ENCODE measurements at regions not wholly inside any gene's neighbourhood (a gene's known extent, or its start where the extent isn't known, plus 50 kb on each side); places are given as distances from the start of the nearest gene placed in this dataset.
A peak's percentile ranks its signal among the peaks of the same experiment; 100 is the strongest.

DNA sequence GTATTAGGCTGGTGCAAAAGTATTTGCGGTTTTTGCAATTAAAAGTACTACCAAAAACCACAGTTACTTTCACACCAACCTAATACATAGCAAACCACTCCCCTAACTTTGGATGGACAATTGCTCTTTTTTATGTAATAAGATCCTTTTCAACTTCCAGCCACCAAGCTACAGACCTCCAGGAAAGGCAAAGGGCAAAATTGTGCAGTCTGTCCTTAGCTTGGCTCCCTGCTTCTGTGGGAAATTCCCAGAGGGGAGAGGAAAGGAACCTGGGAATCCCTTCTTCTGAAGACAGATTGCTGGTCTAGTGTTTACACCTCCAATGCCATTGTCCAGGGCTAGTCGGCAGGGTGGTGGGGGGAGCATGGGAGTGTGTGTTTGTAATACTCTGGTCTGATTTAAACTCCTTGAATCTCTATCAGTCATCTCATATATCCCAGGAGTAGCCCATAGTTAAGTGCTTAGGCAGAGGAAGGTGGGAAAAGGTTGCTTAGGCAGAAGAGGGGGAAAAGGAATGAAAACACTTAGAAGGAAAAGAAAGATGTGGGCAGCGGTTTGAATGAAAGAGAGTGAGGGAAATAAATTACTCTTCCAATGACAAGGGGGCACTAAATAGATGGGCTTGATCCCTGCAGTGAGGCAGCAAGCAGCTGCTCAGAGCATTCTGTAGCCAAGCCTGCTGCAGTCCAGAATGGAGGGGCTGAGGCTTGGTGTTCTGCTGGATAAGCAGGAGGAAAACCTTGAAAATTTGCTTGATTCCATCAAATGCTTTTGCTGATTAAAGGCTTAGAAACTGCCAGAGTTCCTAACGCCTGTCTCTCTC, 86.9 kb upstream of the MAP1B start:
- H3K4me3 Mint-ChIP-seq: peak overlapping the region in 1 of 4 donors; percentile 20
- H3K27ac Mint-ChIP-seq: peak overlapping the region in 1 of 3 donors; percentile 46
- peaks cover 5% of the 10 kb centered on the region for H3K27me3 Mint-ChIP-seq
- peaks cover 0 to 6% (median 2%) of the 10 kb centered on the region in 3 donors for H3K9me3 Mint-ChIP-seq
- peaks cover 0 to 3% (median 0%) of the 10 kb centered on the region in 3 donors for H3K4me1 Mint-ChIP-seq
- H3K36me3 Mint-ChIP-seq: no peaks in the 10 kb centered on the region

DNA sequence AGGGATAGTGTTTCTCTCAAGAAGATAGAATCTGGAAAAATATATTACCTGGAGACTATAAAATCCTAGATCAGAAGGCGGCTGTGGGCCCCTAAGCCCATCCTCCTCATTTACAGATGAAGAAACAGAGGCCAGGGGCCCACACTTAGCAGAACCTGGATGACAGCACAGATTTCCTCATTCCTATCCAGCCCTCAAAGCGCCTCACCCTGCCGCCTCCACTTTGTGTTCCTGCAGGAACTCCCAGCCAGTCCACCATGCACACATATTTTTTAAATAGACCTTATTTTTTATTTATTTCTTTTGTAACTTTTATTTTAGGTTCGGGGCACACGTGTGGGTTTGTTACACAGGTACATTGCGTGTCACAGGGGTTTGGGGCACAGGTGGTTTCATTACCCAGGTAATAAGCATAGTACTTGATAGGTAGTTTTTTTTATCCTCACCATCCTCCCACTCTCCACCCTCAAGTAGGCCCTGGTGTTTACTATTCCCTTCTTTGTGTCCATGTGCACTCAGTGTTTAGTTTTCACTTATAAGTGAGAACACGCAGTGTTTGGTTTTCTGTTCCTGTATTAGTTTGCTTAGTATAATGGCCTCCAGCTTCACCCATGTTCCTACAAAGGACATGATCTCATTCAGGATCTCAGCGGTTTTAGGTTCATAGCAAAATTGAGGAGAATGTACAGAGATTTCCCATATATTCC, 85.5 kb upstream of the MAP1B start:
- H3K27ac Mint-ChIP-seq: no peak overlapping the region
- H3K36me3 Mint-ChIP-seq: no peaks in the 10 kb centered on the region
- peaks cover 5% of the 10 kb centered on the region for H3K27me3 Mint-ChIP-seq
- H3K9me3 Mint-ChIP-seq: peaks cover 0 to 6% (median 2%) of the 10 kb centered on the region in 3 donors
- H3K4me1 Mint-ChIP-seq: peaks cover 0 to 3% (median 0%) of the 10 kb centered on the region in 3 donors
- H3K4me3 Mint-ChIP-seq: no peak overlapping the region

DNA sequence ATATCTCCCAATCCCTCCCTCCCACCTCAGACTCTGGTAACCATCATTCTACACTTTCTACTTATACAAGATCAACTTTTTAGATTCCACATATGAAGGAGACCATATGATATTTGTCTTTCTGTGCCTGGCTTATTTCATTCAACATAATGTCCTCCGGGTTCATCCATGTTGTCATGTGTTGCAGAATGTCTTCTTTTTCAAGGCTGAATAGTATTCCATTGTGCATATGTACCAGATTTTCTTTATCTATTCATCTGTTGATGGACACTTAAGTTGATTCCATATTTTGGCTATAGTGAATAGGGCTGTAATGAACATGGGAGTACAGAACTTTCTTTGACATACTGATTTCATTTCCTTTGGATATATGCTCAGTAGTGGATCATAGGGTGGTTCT, 78.9 kb upstream of the MAP1B start:
- peaks cover 0 to 1% (median 0%) of the 10 kb centered on the region in 3 donors for H3K4me1 Mint-ChIP-seq
- no peak overlapping the region for H3K4me3 Mint-ChIP-seq
- H3K27me3 Mint-ChIP-seq: peaks cover 5% of the 10 kb centered on the region
- H3K27ac Mint-ChIP-seq: no peak overlapping the region
- peaks cover 3 to 12% (median 9%) of the 10 kb centered on the region in 3 donors for H3K9me3 Mint-ChIP-seq
- no peaks in the 10 kb centered on the region for H3K36me3 Mint-ChIP-seq

DNA sequence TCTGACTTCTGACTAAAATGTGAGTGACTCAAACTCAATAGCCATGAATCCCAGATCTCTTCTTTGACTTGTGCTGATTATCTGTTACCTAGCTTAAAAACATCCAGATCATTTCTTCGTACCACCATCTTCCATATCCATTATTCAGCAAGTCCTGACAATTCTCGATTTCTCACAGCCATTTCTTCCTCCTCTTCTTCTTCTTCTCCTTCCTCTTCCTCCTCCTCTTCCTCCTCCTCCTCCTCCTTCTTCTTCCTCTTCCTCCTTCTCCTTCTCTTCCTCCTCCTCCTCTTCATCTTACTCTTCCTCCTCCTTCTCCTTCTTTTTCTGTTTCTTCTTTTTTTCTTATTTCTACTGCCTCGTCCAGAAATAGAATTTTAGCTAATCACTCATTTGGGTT, 77.0 kb upstream of the MAP1B start:
- H3K9me3 Mint-ChIP-seq: peaks cover 3 to 7% (median 6%) of the 10 kb centered on the region in 3 donors
- no peak overlapping the region for H3K4me3 Mint-ChIP-seq
- peaks cover 0 to 1% (median 0%) of the 10 kb centered on the region in 3 donors for H3K4me1 Mint-ChIP-seq
- H3K27ac Mint-ChIP-seq: no peak overlapping the region
- H3K36me3 Mint-ChIP-seq: no peaks in the 10 kb centered on the region
- H3K27me3 Mint-ChIP-seq: peaks cover 5% of the 10 kb centered on the region

DNA sequence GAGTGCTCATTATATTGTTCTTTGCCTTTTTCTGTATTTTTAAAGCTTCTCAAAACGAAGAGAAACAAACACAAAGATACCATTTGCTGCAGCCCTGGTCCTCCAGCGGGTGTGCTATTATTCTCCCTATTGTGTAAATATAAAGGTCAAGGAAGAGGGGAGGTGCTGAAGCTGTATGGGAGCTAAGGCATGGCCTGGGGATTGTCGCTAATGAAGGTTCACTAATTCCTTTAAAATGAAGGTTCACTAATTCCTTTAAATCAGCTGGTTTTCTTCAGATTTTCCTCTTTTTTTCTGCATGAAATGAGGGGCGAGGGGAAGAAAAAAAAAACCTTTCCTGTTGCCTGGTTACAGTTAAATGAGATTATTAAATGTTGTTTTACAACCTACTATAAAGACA, 74.5 kb upstream of the MAP1B start:
- H3K27me3 Mint-ChIP-seq: peaks cover 6% of the 10 kb centered on the region
- H3K4me1 Mint-ChIP-seq: no peaks in the 10 kb centered on the region
- no peak overlapping the region for H3K4me3 Mint-ChIP-seq
- H3K36me3 Mint-ChIP-seq: no peaks in the 10 kb centered on the region
- peaks cover 3 to 7% (median 6%) of the 10 kb centered on the region in 3 donors for H3K9me3 Mint-ChIP-seq
- H3K27ac Mint-ChIP-seq: no peak overlapping the region

DNA sequence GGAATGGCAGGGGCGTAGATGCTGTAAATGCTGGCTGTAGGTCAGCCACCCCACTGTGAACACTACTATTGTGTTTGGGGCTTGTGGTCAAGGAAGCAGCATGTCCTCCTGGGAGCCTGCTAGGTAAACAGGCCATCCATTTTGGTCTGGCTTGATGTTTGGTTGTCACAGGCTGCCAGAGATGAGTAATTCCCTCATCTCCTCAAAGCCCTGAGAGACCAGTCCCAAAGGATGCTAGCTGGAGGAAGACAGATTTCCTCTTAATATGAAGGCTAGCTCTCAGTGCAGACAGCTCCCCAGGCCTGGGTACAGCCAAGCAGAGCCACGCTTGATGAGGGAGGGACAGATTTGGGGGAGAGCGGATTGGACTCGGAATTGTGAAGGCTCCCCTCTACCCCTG, 72.5 kb upstream of the MAP1B start:
- Mint-ChIP-seq H3K27ac (no peak overlapping the region), H3K4me3 (no peak overlapping the region), H3K9me3 (peaks cover 0 to 5% (median 0%) of the 10 kb centered on the region in 3 donors), H3K27me3 (peaks cover 8% of the 10 kb centered on the region), H3K36me3 (no peaks in the 10 kb centered on the region), H3K4me1 (peaks cover 0 to 2% (median 0%) of the 10 kb centered on the region in 3 donors)

DNA sequence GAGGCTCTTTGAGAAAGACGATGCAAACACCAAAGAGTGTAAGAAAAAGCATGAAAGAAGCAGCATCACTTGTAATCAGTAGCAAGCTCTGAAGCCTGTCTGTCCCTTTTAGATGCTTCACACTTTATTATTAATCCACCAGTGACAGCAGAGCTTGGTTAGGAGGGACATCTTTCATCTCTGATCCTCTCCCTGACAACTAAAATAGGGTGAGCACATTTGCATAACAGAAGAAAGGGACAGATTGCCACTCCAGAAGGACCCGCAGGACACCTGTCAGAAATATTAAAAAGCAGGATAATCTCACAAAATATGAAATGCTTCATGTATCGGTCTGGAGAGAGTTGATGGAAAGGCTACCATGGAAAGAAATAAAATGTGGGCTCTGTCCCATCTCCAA, 71.4 kb upstream of the MAP1B start:
- Mint-ChIP-seq H3K36me3 (no peaks in the 10 kb centered on the region), H3K27ac (no peak overlapping the region), H3K4me1 (peaks cover 0 to 2% (median 0%) of the 10 kb centered on the region in 3 donors), H3K27me3 (peaks cover 9% of the 10 kb centered on the region), H3K9me3 (peaks cover 0 to 1% (median 0%) of the 10 kb centered on the region in 3 donors), H3K4me3 (no peak overlapping the region)

DNA sequence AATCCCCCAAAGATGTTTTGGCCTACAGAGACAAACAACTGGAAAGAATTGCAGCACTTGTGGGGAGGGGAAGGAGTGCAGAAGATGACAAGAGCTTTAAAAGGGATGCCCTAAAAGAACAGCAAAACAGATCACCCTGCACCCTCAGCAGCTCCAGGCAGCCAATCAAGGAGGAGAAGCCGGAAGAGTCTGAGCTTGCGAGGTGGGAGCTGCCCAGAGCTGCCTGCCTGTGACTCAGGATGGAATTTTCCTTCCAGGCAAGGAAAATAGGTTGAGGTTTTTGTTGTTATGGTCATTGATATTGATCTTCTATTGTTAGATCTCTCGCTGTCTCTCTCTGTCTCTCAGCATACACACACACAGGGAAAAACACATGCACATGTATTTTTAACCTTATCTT, 70.3 kb upstream of the MAP1B start:
- Mint-ChIP-seq H3K27ac (no peak overlapping the region), H3K36me3 (no peaks in the 10 kb centered on the region), H3K27me3 (peaks cover 14% of the 10 kb centered on the region), H3K4me3 (no peak overlapping the region), H3K4me1 (peaks cover 0 to 2% (median 0%) of the 10 kb centered on the region in 3 donors), H3K9me3 (peaks cover 0 to 1% (median 0%) of the 10 kb centered on the region in 3 donors)

DNA sequence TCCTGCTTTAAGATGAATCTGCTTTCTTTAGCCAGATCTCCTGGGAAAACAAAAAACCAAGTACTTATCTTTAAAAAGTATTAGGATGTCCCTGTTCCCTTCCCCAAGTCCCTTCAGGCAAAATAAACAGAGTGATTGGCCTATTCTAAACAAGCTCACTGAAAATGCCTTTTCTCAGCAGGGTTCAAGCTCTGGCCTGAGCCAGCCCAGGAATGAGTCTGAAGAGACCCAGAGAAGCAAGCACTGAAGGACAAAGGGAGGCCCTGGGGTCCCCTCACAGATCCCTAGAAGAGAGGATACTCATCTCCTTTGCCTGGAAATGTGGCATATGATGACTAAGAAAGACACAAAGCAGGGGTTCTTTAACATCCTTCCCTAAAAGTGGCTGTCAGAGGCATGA, 66.8 kb upstream of the MAP1B start:
- no peak overlapping the region for H3K4me3 Mint-ChIP-seq
- H3K4me1 Mint-ChIP-seq: peaks cover 0 to 2% (median 0%) of the 10 kb centered on the region in 3 donors
- no peak overlapping the region for H3K27ac Mint-ChIP-seq
- peaks cover 13% of the 10 kb centered on the region for H3K27me3 Mint-ChIP-seq
- peaks cover 0 to 1% (median 0%) of the 10 kb centered on the region in 3 donors for H3K9me3 Mint-ChIP-seq
- no peaks in the 10 kb centered on the region for H3K36me3 Mint-ChIP-seq

DNA sequence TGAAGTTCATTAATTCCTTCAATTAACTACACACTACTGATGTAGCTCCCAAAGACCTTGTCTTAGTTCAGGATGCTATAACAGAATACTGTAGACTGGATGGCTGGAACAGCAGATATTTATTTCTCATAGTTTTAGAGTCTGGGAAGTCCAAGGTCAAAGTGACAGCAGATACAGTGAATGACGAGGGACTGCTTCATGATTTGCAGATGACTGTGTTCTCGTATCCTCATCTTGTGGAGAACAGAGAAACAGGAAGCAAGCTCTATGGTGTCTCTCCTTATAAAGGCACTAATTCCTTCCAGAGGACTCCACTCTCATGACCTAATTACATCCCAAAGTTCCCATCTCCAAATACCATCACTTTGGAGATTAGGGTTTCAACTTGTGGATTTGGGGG, 65.6 kb upstream of the MAP1B start:
- H3K36me3 Mint-ChIP-seq: no peaks in the 10 kb centered on the region
- H3K9me3 Mint-ChIP-seq: peaks cover 0 to 1% (median 0%) of the 10 kb centered on the region in 3 donors
- H3K27ac Mint-ChIP-seq: no peak overlapping the region

DNA sequence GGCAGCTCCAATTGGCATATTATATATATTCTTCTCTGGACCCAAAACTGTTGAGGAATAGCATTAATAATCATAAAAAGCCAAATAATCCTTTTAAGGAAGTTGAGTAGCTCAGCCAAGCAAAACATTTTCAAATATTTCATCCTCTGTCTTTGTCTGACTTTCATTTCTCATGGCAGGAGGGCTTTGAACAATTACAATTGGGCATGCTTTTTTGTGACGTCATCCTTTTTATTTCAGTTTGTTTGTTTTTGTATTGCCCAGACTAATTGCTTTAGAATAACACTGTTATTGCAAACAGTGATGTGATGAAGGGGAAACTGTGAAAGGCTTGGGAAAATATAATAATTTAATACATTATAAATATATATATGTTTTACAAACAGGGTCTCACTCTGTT, 65.2 kb upstream of the MAP1B start:
- H3K36me3 Mint-ChIP-seq: no peaks in the 10 kb centered on the region
- peaks cover 11% of the 10 kb centered on the region for H3K27me3 Mint-ChIP-seq
- H3K4me1 Mint-ChIP-seq: peaks cover 0 to 2% (median 0%) of the 10 kb centered on the region in 3 donors
- peaks cover 1 to 3% (median 2%) of the 10 kb centered on the region in 3 donors for H3K9me3 Mint-ChIP-seq
- no peak overlapping the region for H3K27ac Mint-ChIP-seq
- H3K4me3 Mint-ChIP-seq: no peak overlapping the region

More for the DNA sequence above, 65.6 kb upstream of the MAP1B start:
- peaks cover 0 to 2% (median 0%) of the 10 kb centered on the region in 3 donors for H3K4me1 Mint-ChIP-seq
- peaks cover 11% of the 10 kb centered on the region for H3K27me3 Mint-ChIP-seq
- no peak overlapping the region for H3K4me3 Mint-ChIP-seq

DNA sequence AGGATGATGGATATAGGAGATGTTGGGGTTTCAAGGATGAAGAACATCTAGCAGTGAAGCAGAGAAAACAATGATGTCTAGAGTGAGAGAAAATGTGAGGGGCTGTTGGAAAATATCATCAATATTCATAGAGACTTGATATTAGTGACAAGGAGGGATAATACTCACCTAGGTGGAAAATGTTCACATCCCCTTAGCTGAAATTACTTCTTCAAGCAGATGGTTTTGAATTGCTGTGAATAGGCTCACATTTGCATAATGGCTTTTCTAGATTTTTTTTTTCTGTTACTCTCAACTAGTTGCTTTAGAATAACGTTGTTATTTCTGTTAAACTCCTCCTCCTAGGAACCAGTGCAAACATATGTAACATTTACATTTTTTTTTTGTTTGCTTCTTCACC, 61.6 kb upstream of the MAP1B start:
- Mint-ChIP-seq H3K9me3 (peaks cover 2 to 14% (median 8%) of the 10 kb centered on the region in 3 donors), H3K4me1 (no peaks in the 10 kb centered on the region), H3K36me3 (no peaks in the 10 kb centered on the region), H3K27me3 (peaks cover 14% of the 10 kb centered on the region), H3K27ac (no peak overlapping the region), H3K4me3 (no peak overlapping the region)

DNA sequence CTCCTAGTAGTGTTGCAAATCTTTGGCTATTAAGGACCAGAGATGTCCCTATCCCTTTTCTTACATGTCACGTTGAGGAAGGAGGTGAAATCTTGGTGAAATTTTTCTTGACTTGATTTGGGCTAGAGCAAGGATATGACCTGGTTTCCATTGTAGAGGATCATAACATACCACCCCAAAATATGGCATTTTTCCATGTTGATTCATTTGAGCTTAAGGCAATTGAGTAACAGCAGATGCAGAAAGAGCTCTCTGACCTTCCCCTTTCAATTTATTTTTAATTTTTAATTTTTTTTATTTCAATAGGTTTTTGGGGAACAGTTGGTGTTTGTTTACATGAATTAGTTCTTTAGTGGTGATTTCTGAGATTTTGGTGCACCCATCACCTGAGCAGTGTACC, 61.2 kb upstream of the MAP1B start:
- Mint-ChIP-seq H3K4me3 (no peak overlapping the region), H3K4me1 (no peaks in the 10 kb centered on the region), H3K27me3 (peaks cover 16% of the 10 kb centered on the region), H3K27ac (no peak overlapping the region), H3K36me3 (no peaks in the 10 kb centered on the region), H3K9me3 (peaks cover 2 to 14% (median 8%) of the 10 kb centered on the region in 3 donors)

DNA sequence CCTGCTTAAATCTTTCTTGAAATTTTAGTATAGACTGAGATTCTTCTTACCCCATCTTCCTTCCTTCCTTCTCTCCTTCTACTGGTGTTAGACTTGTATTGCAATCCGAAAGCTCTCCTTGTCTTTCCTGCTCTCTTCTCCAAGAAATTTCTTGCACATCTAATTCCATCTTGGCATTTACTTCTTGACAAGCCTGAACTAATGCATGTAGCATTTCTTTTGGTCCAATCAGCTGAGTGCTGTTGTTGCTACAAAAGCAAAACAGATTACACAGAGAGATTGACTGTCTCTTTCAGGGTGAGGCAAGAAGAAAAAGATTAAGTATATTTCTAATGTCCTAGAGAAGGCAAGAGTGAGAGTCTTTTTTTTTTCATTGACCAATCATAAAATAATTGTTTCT, 51.6 kb upstream of the MAP1B start:
- Mint-ChIP-seq H3K27ac (no peak overlapping the region), H3K9me3 (no peaks in the 10 kb centered on the region), H3K4me1 (no peaks in the 10 kb centered on the region), H3K4me3 (no peak overlapping the region), H3K36me3 (no peaks in the 10 kb centered on the region), H3K27me3 (peaks cover 3% of the 10 kb centered on the region)
